ENCODE measurements at regions not wholly inside any gene's neighbourhood (a gene's known extent, or its start where the extent isn't known, plus 50 kb on each side); places are given as distances from the start of the nearest gene placed in this dataset.

GRCh38 chr2:119066272-119066804, 92.2 kb downstream of the C1QL2 start:
- ChIA-PET POLR2A (no interaction called here), CTCF (interaction anchor here (0.6 kb wide), 1 partner anchor 369 kb away, joined by 3 read pairs; no protein-coding TSS in a partner anchor)
- H3K4me1 Mint-ChIP-seq (ENCODE audit: low read depth) = no peaks in the 10 kb centered on the region

GRCh38 chr2:119065146-119065545, 93.4 kb downstream of the C1QL2 start:
- Mint-ChIP-seq H3K27ac (no peak overlapping the region), H3K4me3 (no peak overlapping the region), H3K9me3 (ENCODE audit: insufficient read depth) (no peaks in the 10 kb centered on the region), H3K36me3 (ENCODE audit: low read depth) (no peaks in the 10 kb centered on the region), H3K27me3 (ENCODE audit: low read depth) (no peaks in the 10 kb centered on the region), H3K4me1 (ENCODE audit: low read depth) (no peaks in the 10 kb centered on the region)
- ATAC-seq (no peak), DNase-seq (no peak)
- ChIA-PET POLR2A (no interaction called here), CTCF (no interaction called here)

More at GRCh38 chr2:119066272-119066804, 92.2 kb downstream of the C1QL2 start:
- no peaks in the 10 kb centered on the region for H3K36me3 Mint-ChIP-seq (ENCODE audit: low read depth)
- no peaks in the 10 kb centered on the region for H3K27me3 Mint-ChIP-seq (ENCODE audit: low read depth)
- ATAC-seq (no peak), DNase-seq (no peak)
- no peak overlapping the region for H3K27ac Mint-ChIP-seq
- H3K4me3 Mint-ChIP-seq = no peak overlapping the region
- H3K9me3 Mint-ChIP-seq (ENCODE audit: insufficient read depth) = no peaks in the 10 kb centered on the region

GRCh38 chr2:119064567-119064966, 94.0 kb downstream of the C1QL2 start:
- Mint-ChIP-seq H3K9me3 (ENCODE audit: insufficient read depth) (no peaks in the 10 kb centered on the region), H3K4me1 (ENCODE audit: low read depth) (no peaks in the 10 kb centered on the region)
- CTCF ChIA-PET = no interaction called here

GRCh38 chr2:119063177-119063576, 95.4 kb downstream of the C1QL2 start:
- Mint-ChIP-seq H3K36me3 (ENCODE audit: low read depth) (no peaks in the 10 kb centered on the region), H3K4me3 (no peak overlapping the region), H3K9me3 (ENCODE audit: insufficient read depth) (no peaks in the 10 kb centered on the region), H3K27me3 (ENCODE audit: low read depth) (no peaks in the 10 kb centered on the region), H3K4me1 (ENCODE audit: low read depth) (no peaks in the 10 kb centered on the region), H3K27ac (no peak overlapping the region)
- ATAC-seq (no peak), DNase-seq (no peak)
- ChIA-PET POLR2A (no interaction called here), CTCF (no interaction called here)

More at GRCh38 chr2:119064567-119064966, 94.0 kb downstream of the C1QL2 start:
- POLR2A ChIA-PET = no interaction called here
- DNase-seq = no peak
- H3K36me3 Mint-ChIP-seq (ENCODE audit: low read depth) = no peaks in the 10 kb centered on the region
- no peaks in the 10 kb centered on the region for H3K27me3 Mint-ChIP-seq (ENCODE audit: low read depth)
- no peak for ATAC-seq
- H3K4me3 Mint-ChIP-seq = no peak overlapping the region
- no peak overlapping the region for H3K27ac Mint-ChIP-seq

GRCh38 chr2:119062652-119063051, 95.9 kb downstream of the C1QL2 start:
- Mint-ChIP-seq H3K9me3 (ENCODE audit: insufficient read depth) (no peaks in the 10 kb centered on the region), H3K4me1 (ENCODE audit: low read depth) (no peaks in the 10 kb centered on the region), H3K36me3 (ENCODE audit: low read depth) (no peaks in the 10 kb centered on the region), H3K4me3 (no peak overlapping the region), H3K27me3 (ENCODE audit: low read depth) (no peaks in the 10 kb centered on the region), H3K27ac (no peak overlapping the region)
- DNase-seq = no peak
- no peak for ATAC-seq
- CTCF ChIA-PET = no interaction called here
- POLR2A ChIA-PET = no interaction called here

GRCh38 chr2:119062179-119062578, 96.4 kb downstream of the C1QL2 start:
- H3K27ac Mint-ChIP-seq = no peak overlapping the region
- ChIA-PET CTCF (no interaction called here), POLR2A (no interaction called here)
- H3K27me3 Mint-ChIP-seq (ENCODE audit: low read depth) = no peaks in the 10 kb centered on the region
- no peak overlapping the region for H3K4me3 Mint-ChIP-seq
- H3K36me3 Mint-ChIP-seq (ENCODE audit: low read depth) = no peaks in the 10 kb centered on the region
- ATAC-seq = no peak
- H3K9me3 Mint-ChIP-seq (ENCODE audit: insufficient read depth) = no peaks in the 10 kb centered on the region
- no peaks in the 10 kb centered on the region for H3K4me1 Mint-ChIP-seq (ENCODE audit: low read depth)
- no peak for DNase-seq

- no peak overlapping the region for H3K27ac Mint-ChIP-seq
- no peaks in the 10 kb centered on the region for H3K9me3 Mint-ChIP-seq (ENCODE audit: insufficient read depth)
- DNase-seq (no peak), ATAC-seq (no peak)
- POLR2A ChIA-PET = no interaction called here
- no peaks in the 10 kb centered on the region for H3K4me1 Mint-ChIP-seq (ENCODE audit: low read depth)
- H3K27me3 Mint-ChIP-seq (ENCODE audit: low read depth) = no peaks in the 10 kb centered on the region
- H3K4me3 Mint-ChIP-seq = no peak overlapping the region
- CTCF ChIA-PET = no interaction called here
- H3K36me3 Mint-ChIP-seq (ENCODE audit: low read depth) = no peaks in the 10 kb centered on the region
Measured at GRCh38 chr2:119059940-119060339, 98.6 kb downstream of the C1QL2 start.

GRCh38 chr2:119059287-119059686, 99.3 kb downstream of the C1QL2 start:
- no peaks in the 10 kb centered on the region for H3K4me1 Mint-ChIP-seq (ENCODE audit: low read depth)
- no peaks in the 10 kb centered on the region for H3K9me3 Mint-ChIP-seq (ENCODE audit: insufficient read depth)
- no peak for ATAC-seq
- H3K4me3 Mint-ChIP-seq = no peak overlapping the region
- H3K36me3 Mint-ChIP-seq (ENCODE audit: low read depth) = no peaks in the 10 kb centered on the region
- ChIA-PET POLR2A (no interaction called here), CTCF (no interaction called here)
- no peak overlapping the region for H3K27ac Mint-ChIP-seq
- H3K27me3 Mint-ChIP-seq (ENCODE audit: low read depth) = no peaks in the 10 kb centered on the region
- DNase-seq = no peak

GRCh38 chr2:119053700-119054436, 104.7 kb downstream of the C1QL2 start:
- ChIA-PET POLR2A (no interaction called here), CTCF (no interaction called here)
- no peak for ATAC-seq
- no peak overlapping the region for H3K27ac Mint-ChIP-seq
- H3K9me3 Mint-ChIP-seq (ENCODE audit: insufficient read depth) = no peaks in the 10 kb centered on the region
- H3K27me3 Mint-ChIP-seq (ENCODE audit: low read depth) = no peaks in the 10 kb centered on the region
- no peak for DNase-seq
- no peak overlapping the region for H3K4me3 Mint-ChIP-seq
- no peaks in the 10 kb centered on the region for H3K4me1 Mint-ChIP-seq (ENCODE audit: low read depth)
- no peaks in the 10 kb centered on the region for H3K36me3 Mint-ChIP-seq (ENCODE audit: low read depth)

- DNase-seq (no peak), ATAC-seq (no peak)
- Mint-ChIP-seq H3K27ac (no peak overlapping the region), H3K9me3 (ENCODE audit: insufficient read depth) (no peaks in the 10 kb centered on the region), H3K36me3 (ENCODE audit: low read depth) (no peaks in the 10 kb centered on the region), H3K4me3 (no peak overlapping the region), H3K4me1 (ENCODE audit: low read depth) (no peaks in the 10 kb centered on the region), H3K27me3 (ENCODE audit: low read depth) (peaks cover 6% of the 10 kb centered on the region)
- POLR2A ChIA-PET = no interaction called here
- CTCF ChIA-PET = no interaction called here
Measured at GRCh38 chr2:119051263-119051662, 107.3 kb downstream of the C1QL2 start.

GRCh38 chr2:119049968-119050704, 108.1 kb downstream of the MARCO start:
- Mint-ChIP-seq H3K4me3 (no peak overlapping the region), H3K27me3 (ENCODE audit: low read depth) (peaks cover 10% of the 10 kb centered on the region), H3K27ac (no peak overlapping the region), H3K4me1 (ENCODE audit: low read depth) (no peaks in the 10 kb centered on the region), H3K36me3 (ENCODE audit: low read depth) (no peaks in the 10 kb centered on the region), H3K9me3 (ENCODE audit: insufficient read depth) (no peaks in the 10 kb centered on the region)
- ATAC-seq = no peak
- POLR2A ChIA-PET = no interaction called here
- DNase-seq = no peak
- CTCF ChIA-PET = interaction anchor here (0.6 kb wide), 1 partner anchor 77 kb away, joined by 3 read pairs; no protein-coding TSS in a partner anchor
